ENCODE measurements at regions not wholly inside any gene's neighbourhood (a gene's known extent, or its start where the extent isn't known, plus 50 kb on each side); places are given as distances from the start of the nearest gene placed in this dataset.
"Not testable (repeated sequence)": the region's sequence is repeated elsewhere in the genome, so short reads cannot be mapped to it uniquely, and the experiment has no call there.

DNA sequence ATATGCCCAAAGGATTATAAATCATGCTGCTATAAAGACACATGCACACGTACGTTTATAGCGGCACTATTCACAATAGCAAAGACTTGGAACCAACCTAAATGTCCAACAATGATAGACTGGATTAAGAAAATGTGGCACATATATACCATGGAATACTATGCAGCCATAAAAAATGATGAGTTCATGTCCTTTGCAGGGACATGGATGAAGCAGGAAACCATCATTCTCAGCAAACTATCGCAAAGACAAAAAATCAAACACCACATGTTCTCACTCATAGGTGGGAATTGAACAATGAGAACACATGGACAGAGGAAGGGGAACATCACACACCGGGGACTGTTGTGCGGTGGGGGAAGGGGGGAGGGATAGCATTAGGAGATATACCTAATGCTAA is 51.3 kb upstream of the CD163 start:
- WGBS (ENCODE audit: insufficient coverage) = no CpG with 5 or more reads among the region's 6 CpGs
- H3K9me3 ChIP-seq (replicated peaks; ENCODE audit: control insufficient read depth, low read depth, low read length); H3K27ac ChIP-seq (ENCODE audit: low read length); DNase-seq; H3K4me1 ChIP-seq (ENCODE audit: control insufficient read depth, insufficient read depth, low read length); H3K27me3 ChIP-seq (ENCODE audit: control insufficient read depth, insufficient read depth, low read length); H3K4me3 ChIP-seq (ENCODE audit: low read length); H3K36me3 ChIP-seq (ENCODE audit: control insufficient read depth, insufficient read depth, low read length): not testable (repeated sequence)
